Testis (tissue), 2 donors: ENCODE measurements at regions not wholly inside any gene's neighbourhood (a gene's known extent, or its start where the extent isn't known, plus 50 kb on each side); places are given as distances from the start of the nearest gene placed in this dataset.

ENCODE experiments used
- POLR2A ChIP-seq: fragments of 450-650 bp; IDR thresholded peaks from one replicate; pipeline ENCODE4 v1.6.1; 2017; ENCODE audit warnings: antibody characterized with exemption, mild to moderate bottlenecking, moderate library complexity
- TF ChIP-seq, protein P1 (sequence below), 3 experiments: fragments of 450-650 bp in 2 of 3; fragments of 200-600 bp in 1 of 3; sonication (generic) in 1 of 3; IDR thresholded peaks; one replicate each; pipeline ENCODE4 v1.5.1; 2016 to 2019; ENCODE audit warnings: antibody characterized with exemption in 3 of 3, mild to moderate bottlenecking in 2 of 3, moderate library complexity in 1 of 3

DNA sequence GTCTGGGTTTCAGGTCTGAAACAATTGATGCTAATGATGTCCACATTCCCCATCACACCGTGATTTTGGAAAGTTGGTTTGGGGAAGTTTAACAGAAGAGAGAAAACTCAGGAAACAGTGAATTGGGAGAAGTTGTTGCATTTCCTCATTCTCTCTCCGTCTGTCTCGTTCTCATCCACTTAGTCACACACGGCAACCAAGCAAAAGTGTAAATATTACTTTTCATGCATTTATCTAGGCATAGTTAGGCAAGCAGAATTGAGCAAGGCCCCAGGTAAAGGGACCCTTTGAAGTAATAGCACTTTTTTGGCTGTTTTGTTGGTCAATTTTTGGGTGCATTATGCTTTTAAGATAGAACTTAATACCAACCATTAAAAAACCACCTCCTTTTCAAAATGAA is 137.0 kb upstream of the SULF2 start:
- TF ChIP-seq, protein P1, sequence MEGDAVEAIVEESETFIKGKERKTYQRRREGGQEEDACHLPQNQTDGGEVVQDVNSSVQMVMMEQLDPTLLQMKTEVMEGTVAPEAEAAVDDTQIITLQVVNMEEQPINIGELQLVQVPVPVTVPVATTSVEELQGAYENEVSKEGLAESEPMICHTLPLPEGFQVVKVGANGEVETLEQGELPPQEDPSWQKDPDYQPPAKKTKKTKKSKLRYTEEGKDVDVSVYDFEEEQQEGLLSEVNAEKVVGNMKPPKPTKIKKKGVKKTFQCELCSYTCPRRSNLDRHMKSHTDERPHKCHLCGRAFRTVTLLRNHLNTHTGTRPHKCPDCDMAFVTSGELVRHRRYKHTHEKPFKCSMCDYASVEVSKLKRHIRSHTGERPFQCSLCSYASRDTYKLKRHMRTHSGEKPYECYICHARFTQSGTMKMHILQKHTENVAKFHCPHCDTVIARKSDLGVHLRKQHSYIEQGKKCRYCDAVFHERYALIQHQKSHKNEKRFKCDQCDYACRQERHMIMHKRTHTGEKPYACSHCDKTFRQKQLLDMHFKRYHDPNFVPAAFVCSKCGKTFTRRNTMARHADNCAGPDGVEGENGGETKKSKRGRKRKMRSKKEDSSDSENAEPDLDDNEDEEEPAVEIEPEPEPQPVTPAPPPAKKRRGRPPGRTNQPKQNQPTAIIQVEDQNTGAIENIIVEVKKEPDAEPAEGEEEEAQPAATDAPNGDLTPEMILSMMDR (IDR thresholded peaks at IDR 0.05): no peak
- no peak for TF ChIP-seq POLR2A
